DOHH2 (cell line): ENCODE measurements at regions not wholly inside any gene's neighbourhood (a gene's known extent, or its start where the extent isn't known, plus 50 kb on each side); places are given as distances from the start of the nearest gene placed in this dataset.
"Not testable (repeated sequence)": the region's sequence is repeated elsewhere in the genome, so short reads cannot be mapped to it uniquely, and the experiment has no call there.

Experiments used
- EZH2phosphoT487 ChIP-seq: fragments of 200-600 bp; sonication (generic); IDR thresholded peaks from 2 replicates; pipeline ENCODE4 v1.6.1; 2017; ENCODE audit warnings: borderline replicate concordance, mild to moderate bottlenecking, antibody characterized with exemption, low read length, moderate library complexity, mixed read lengths
- TF ChIP-seq, protein P1 (sequence below): fragments of 200-600 bp; sonication (generic); IDR thresholded peaks from one replicate; pipeline ENCODE4 v1.5.1; 2014; ENCODE audit warnings: antibody characterized with exemption, mild to moderate bottlenecking, low read depth, low read length; ENCODE audit not compliant: poor library complexity, severe bottlenecking

DNA sequence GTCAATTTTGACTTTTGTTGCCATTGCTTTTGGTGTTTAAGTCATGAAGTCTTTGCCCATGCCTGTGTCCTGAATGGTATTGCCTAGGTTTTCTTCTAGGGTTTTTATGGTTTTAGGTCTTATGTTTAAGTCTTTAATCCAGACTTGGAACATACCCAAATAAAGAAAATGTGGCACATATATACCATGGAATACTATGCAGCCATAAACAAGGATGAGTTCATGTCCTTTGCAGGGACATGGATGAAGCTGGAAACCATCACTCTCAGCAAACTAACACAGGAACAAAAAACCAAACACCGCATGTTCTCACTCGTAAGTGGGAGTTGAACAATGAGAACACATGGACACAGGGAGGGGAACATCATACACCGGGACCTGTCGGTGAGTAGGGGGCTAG lies 90.5 kb upstream of the MAP3K1 start:
- TF ChIP-seq, protein P1, sequence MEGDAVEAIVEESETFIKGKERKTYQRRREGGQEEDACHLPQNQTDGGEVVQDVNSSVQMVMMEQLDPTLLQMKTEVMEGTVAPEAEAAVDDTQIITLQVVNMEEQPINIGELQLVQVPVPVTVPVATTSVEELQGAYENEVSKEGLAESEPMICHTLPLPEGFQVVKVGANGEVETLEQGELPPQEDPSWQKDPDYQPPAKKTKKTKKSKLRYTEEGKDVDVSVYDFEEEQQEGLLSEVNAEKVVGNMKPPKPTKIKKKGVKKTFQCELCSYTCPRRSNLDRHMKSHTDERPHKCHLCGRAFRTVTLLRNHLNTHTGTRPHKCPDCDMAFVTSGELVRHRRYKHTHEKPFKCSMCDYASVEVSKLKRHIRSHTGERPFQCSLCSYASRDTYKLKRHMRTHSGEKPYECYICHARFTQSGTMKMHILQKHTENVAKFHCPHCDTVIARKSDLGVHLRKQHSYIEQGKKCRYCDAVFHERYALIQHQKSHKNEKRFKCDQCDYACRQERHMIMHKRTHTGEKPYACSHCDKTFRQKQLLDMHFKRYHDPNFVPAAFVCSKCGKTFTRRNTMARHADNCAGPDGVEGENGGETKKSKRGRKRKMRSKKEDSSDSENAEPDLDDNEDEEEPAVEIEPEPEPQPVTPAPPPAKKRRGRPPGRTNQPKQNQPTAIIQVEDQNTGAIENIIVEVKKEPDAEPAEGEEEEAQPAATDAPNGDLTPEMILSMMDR = not testable (repeated sequence)
- not testable (repeated sequence) for TF ChIP-seq EZH2phosphoT487
